Cardiac fibroblast (primary cell): ENCODE measurements at regions not wholly inside any gene's neighbourhood (a gene's known extent, or its start where the extent isn't known, plus 50 kb on each side); places are given as distances from the start of the nearest gene placed in this dataset.

ENCODE experiments used
- DNase-seq, 2 donors: peaks; one replicate each; pipeline versions ENCODE4 v3.0.0 to v3.0.0-alpha.2; 2010; ENCODE audit warnings: low read depth in 2 of 2
- H3K4me3 ChIP-seq, 2 donors: replicated peaks in 1 of 2; 1 replicate in 1 of 2; 2 replicates in 1 of 2; pipeline ENCODE4 v1.5.1; 2011; ENCODE audit warnings: low read depth in 2 of 2, low read length in 2 of 2, mild to moderate bottlenecking in 2 of 2, moderate library complexity in 1 of 2
- TF ChIP-seq, protein P1 (sequence below): IDR thresholded peaks from one replicate; pipeline ENCODE4 v1.5.1; 2011; ENCODE audit warnings: low read depth, mild to moderate bottlenecking, low read length, inconsistent platforms

DNA sequence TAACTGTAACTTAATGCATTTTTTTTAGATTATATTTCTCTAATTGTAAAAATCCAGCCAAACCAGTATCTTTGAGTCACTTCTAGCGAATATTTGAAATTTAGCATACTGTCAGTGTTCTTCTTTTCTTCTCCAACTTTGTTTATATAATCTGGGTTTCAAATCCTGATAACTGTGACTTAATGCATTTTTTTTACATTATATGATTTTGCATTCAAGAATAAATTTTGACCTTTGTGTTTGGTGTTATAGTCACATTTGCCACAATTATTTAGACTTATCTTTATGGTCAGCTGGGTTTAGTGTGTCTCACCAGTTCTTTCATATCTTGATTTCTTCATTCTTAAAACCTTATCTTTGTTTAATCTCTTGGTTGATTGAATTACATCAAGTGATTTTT lies 345.7 kb downstream of the SLC4A3 start:
- TF ChIP-seq, protein P1, sequence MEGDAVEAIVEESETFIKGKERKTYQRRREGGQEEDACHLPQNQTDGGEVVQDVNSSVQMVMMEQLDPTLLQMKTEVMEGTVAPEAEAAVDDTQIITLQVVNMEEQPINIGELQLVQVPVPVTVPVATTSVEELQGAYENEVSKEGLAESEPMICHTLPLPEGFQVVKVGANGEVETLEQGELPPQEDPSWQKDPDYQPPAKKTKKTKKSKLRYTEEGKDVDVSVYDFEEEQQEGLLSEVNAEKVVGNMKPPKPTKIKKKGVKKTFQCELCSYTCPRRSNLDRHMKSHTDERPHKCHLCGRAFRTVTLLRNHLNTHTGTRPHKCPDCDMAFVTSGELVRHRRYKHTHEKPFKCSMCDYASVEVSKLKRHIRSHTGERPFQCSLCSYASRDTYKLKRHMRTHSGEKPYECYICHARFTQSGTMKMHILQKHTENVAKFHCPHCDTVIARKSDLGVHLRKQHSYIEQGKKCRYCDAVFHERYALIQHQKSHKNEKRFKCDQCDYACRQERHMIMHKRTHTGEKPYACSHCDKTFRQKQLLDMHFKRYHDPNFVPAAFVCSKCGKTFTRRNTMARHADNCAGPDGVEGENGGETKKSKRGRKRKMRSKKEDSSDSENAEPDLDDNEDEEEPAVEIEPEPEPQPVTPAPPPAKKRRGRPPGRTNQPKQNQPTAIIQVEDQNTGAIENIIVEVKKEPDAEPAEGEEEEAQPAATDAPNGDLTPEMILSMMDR = no peak
- no peak overlapping the region for H3K4me3 ChIP-seq
- DNase-seq = no peak

GRCh38 chr2:219976871-219977270 lies 349.4 kb downstream of the SLC4A3 start:
- TF ChIP-seq, protein P1 = no peak
- DNase-seq = no peak
- H3K4me3 ChIP-seq = no peak overlapping the region

GRCh38 chr2:219980638-219981037 lies 353.2 kb downstream of the SLC4A3 start:
- H3K4me3 ChIP-seq = no peak overlapping the region
- TF ChIP-seq, protein P1 = no peak
- DNase-seq = no peak

- no peak overlapping the region for H3K4me3 ChIP-seq
- TF ChIP-seq, protein P1 = no peak
- peak in 1 of 2 donors; percentile 33 for DNase-seq
Measured at GRCh38 chr2:219983836-219984235, 356.4 kb downstream of the SLC4A3 start.

DNA sequence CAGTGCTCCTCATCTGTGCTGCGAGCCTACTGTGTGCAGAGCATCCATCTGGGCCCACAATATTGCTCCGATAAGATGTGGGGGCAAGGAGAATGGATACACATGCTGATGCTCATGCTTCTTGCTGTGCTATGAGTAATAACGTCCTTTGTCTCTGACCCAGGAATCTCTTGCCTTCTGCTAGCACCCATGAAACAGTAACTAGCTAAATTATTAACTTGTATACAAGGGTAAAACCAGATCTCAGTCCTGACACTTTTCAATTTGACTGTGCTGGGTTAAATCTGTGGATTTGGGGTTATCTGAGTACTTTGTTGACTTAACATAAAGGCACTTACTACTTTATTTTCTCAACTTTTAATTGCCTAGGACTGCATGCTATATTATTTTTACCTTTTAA lies 357.6 kb downstream of the SLC4A3 start:
- TF ChIP-seq, protein P1 = no peak
- DNase-seq = no peak
- no peak overlapping the region for H3K4me3 ChIP-seq

- no peak overlapping the region for H3K4me3 ChIP-seq
- DNase-seq = peak; percentile 67 to 90
- TF ChIP-seq, protein P1 = no peak
Measured at GRCh38 chr2:219987830-219988229, 360.4 kb downstream of the SLC4A3 start.

GRCh38 chr2:219989744-219990143 lies 362.3 kb downstream of the SLC4A3 start:
- H3K4me3 ChIP-seq = no peak overlapping the region
- no peak for DNase-seq
- TF ChIP-seq, protein P1 = no peak
